GM23338 (cell line): ENCODE measurements at regions not wholly inside any gene's neighbourhood (a gene's known extent, or its start where the extent isn't known, plus 50 kb on each side); places are given as distances from the start of the nearest gene placed in this dataset.

Source experiments
- ATAC-seq: fragments of 200-7000 bp; cut with Tn5 transposase; 3 replicates; pipeline ENCODE4 v1.9.1; 2020
- DNase-seq: peaks from one replicate; pipeline ENCODE4 v3.0.0-alpha.2; 2015; ENCODE audit warnings: low spot score
- H2AFZ ChIP-seq: fragments of 200-600 bp; sonication (generic); 2 replicates; pipeline ENCODE4 v1.8.0; 2016; ENCODE audit warnings: antibody characterized with exemption, mild to moderate bottlenecking, moderate library complexity
- H3F3A ChIP-seq: fragments of 200-600 bp; sonication (generic); replicated peaks from 2 replicates; pipeline ENCODE4 v1.8.0; 2017; ENCODE audit warnings: antibody characterized with exemption, mixed run types, low read depth
- H3K27ac ChIP-seq: fragments of 200-600 bp; sonication (generic); 2 replicates; pipeline ENCODE4 v1.6.1; 2016; ENCODE audit warnings: low read depth
- H3K27me3 ChIP-seq: fragments of 200-600 bp; sonication (generic); 2 replicates; pipeline ENCODE4 v1.8.0; 2016; ENCODE audit warnings: mild to moderate bottlenecking, mixed run types, moderate library complexity; ENCODE audit not compliant: insufficient read depth
- H3K36me3 ChIP-seq: fragments of 200-600 bp; sonication (generic); 2 replicates; pipeline ENCODE4 v1.8.0; 2016; ENCODE audit warnings: mild to moderate bottlenecking; ENCODE audit not compliant: insufficient read depth
- H3K4me1 ChIP-seq: fragments of 200-600 bp; sonication (generic); 2 replicates; pipeline ENCODE4 v1.8.0; 2016; ENCODE audit warnings: mild to moderate bottlenecking, moderate library complexity; ENCODE audit not compliant: insufficient read depth
- H3K4me2 ChIP-seq: fragments of 200-600 bp; sonication (generic); 2 replicates; pipeline ENCODE4 v1.7.1; 2017; ENCODE audit warnings: mixed run types
- H3K4me3 ChIP-seq: fragments of 200-600 bp; sonication (generic); 2 replicates; pipeline ENCODE4 v1.6.1; 2016; ENCODE audit warnings: mixed run types
- H3K79me2 ChIP-seq: fragments of 200-600 bp; sonication (generic); replicated peaks from 2 replicates; pipeline ENCODE4 v1.8.0; 2017; ENCODE audit warnings: mild to moderate bottlenecking; ENCODE audit not compliant: insufficient read depth
- H3K9me2 ChIP-seq: fragments of 200-600 bp; sonication (generic); 2 replicates; pipeline ENCODE4 v1.8.0; 2017; ENCODE audit not compliant: insufficient read depth
- H4K20me1 ChIP-seq: fragments of 200-600 bp; sonication (generic); replicated peaks from 2 replicates; pipeline ENCODE4 v1.8.0; 2017; ENCODE audit warnings: mild to moderate bottlenecking; ENCODE audit not compliant: insufficient read depth
- H3K27ac Mint-ChIP-seq: 2 replicates; pipeline ENCODE4 v1.8.0; 2020; ENCODE audit warnings: inconsistent platforms, mild to moderate bottlenecking, moderate library complexity, mixed read lengths
- H3K27me3 Mint-ChIP-seq: 3 replicates; pipeline ENCODE4 v1.8.0; 2022; ENCODE audit warnings: low read depth, mild to moderate bottlenecking, moderate library complexity, mixed read lengths, inconsistent platforms; ENCODE audit not compliant: insufficient read depth, poor library complexity
- H3K36me3 Mint-ChIP-seq: 3 replicates; pipeline ENCODE4 v1.8.0; 2021; ENCODE audit warnings: low read depth, mild to moderate bottlenecking, inconsistent platforms, moderate library complexity, mixed read lengths
- H3K4me1 Mint-ChIP-seq: 3 replicates; pipeline ENCODE4 v1.8.0; 2020; ENCODE audit warnings: mild to moderate bottlenecking, inconsistent platforms, mixed read lengths
- H3K4me3 Mint-ChIP-seq: 3 replicates; pipeline ENCODE4 v1.8.0; 2021; ENCODE audit warnings: moderate library complexity, mild to moderate bottlenecking, inconsistent platforms, mixed read lengths
- H3K9me3 Mint-ChIP-seq: 3 replicates; pipeline ENCODE4 v1.8.0; 2020; ENCODE audit warnings: moderate library complexity, mild to moderate bottlenecking, inconsistent platforms, mixed read lengths
- CREB1 ChIP-seq: fragments of 250-450 bp; sonication (Bioruptor Pico); IDR thresholded peaks from 2 replicates; pipeline ENCODE4 v1.5.0; 2020; ENCODE audit warnings: low read depth, mild to moderate bottlenecking, moderate library complexity
- EZH2 ChIP-seq: fragments of 200-600 bp; sonication (generic); IDR thresholded peaks from one replicate; pipeline ENCODE4 v1.8.0; 2017; ENCODE audit warnings: antibody characterized with exemption, mild to moderate bottlenecking, low read depth; ENCODE audit not compliant: unreplicated experiment
- EZH2phosphoT487 ChIP-seq: fragments of 200-600 bp; sonication (generic); IDR thresholded peaks from one replicate; pipeline ENCODE4 v1.8.1; 2018; ENCODE audit warnings: antibody characterized with exemption; ENCODE audit not compliant: unreplicated experiment
- JUNB ChIP-seq: IDR thresholded peaks from one replicate; pipeline ENCODE4 v1.6.1; 2016; ENCODE audit warnings: antibody characterized with exemption; ENCODE audit not compliant: unreplicated experiment
- NANOG ChIP-seq: IDR thresholded peaks from 2 replicates; pipeline ENCODE4 v1.6.1; 2016; ENCODE audit warnings: antibody characterized with exemption, borderline replicate concordance
- POLR2AphosphoS5 ChIP-seq: IDR thresholded peaks from 2 replicates; pipeline ENCODE4 v1.6.1; 2016; ENCODE audit warnings: antibody characterized with exemption, low read depth
- STAT1 ChIP-seq: IDR thresholded peaks from one replicate; pipeline ENCODE4 v1.6.1; 2016; ENCODE audit warnings: antibody characterized with exemption; ENCODE audit not compliant: unreplicated experiment
- ZNF114 ChIP-seq: fragments of 250-450 bp; sonication (Bioruptor Pico); IDR thresholded peaks from 2 replicates; pipeline ENCODE4 v1.5.0; 2020; ENCODE audit warnings: mild to moderate bottlenecking, moderate library complexity
- ZNF331 ChIP-seq: fragments of 250-450 bp; sonication (Bioruptor Pico); IDR thresholded peaks from 2 replicates; pipeline ENCODE4 v1.5.0; 2020; ENCODE audit warnings: low read depth, mild to moderate bottlenecking, moderate library complexity
- TF ChIP-seq, protein P1 (sequence below): IDR thresholded peaks from 2 replicates; pipeline ENCODE4 v1.6.1; 2016; ENCODE audit warnings: antibody characterized with exemption
- TF ChIP-seq, protein P2 (sequence below), 2 experiments: fragments of 200-600 bp in 1 of 2; sonication (generic) in 1 of 2; conservative IDR thresholded peaks; 2 replicates each; pipeline versions ENCODE4 v1.5.1 to v1.6.1; 2016 to 2017; ENCODE audit warnings: antibody characterized with exemption in 2 of 2, low read depth in 2 of 2, mild to moderate bottlenecking in 2 of 2, moderate library complexity in 1 of 2
- TF ChIP-seq, protein P3 (sequence below): fragments of 250-450 bp; sonication (Bioruptor Pico); IDR thresholded peaks from 2 replicates; pipeline ENCODE4 v1.5.0; 2020; ENCODE audit warnings: mild to moderate bottlenecking, moderate library complexity
- TF ChIP-seq, protein P4 (sequence below): IDR thresholded peaks from one replicate; pipeline ENCODE4 v1.6.1; 2018; ENCODE audit warnings: antibody characterized with exemption; ENCODE audit not compliant: unreplicated experiment

DNA sequence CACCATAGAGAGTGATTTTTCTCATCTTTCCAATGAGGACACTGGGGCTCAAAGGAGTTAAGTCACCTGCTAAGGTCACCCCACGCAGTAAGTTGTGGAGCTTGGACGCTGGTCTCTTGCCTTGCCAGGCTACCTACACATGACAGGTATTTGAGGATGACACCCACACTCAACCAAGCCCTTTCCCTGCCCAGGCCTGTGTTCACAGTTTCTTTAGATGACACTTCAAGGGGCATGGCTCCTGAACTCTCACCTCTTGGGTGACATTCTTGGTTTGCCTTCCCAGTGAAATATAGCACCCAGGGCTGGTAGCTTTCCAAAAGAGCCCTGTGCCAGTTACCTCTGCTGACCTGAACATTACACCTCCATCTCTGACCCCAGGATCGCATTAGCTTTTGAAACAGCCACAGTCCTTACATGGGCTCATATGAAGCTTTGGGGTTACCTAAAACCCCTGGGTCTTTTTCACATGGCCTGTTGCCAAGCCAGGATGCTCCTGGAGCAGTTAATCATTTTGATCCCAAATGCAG is 148.0 kb downstream of the RPLP1 start:
- TF ChIP-seq EZH2phosphoT487 (no peak), CREB1 (CRISPR knock-in tag) (no peak), POLR2AphosphoS5 (no peak), EZH2 (no peak), NANOG (no peak), STAT1 (no peak), JUNB (no peak), ZNF331 (CRISPR knock-in tag) (no peak), ZNF114 (no peak)
- TF ChIP-seq, protein P1, sequence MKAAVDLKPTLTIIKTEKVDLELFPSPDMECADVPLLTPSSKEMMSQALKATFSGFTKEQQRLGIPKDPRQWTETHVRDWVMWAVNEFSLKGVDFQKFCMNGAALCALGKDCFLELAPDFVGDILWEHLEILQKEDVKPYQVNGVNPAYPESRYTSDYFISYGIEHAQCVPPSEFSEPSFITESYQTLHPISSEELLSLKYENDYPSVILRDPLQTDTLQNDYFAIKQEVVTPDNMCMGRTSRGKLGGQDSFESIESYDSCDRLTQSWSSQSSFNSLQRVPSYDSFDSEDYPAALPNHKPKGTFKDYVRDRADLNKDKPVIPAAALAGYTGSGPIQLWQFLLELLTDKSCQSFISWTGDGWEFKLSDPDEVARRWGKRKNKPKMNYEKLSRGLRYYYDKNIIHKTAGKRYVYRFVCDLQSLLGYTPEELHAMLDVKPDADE, result no peak
- TF ChIP-seq, protein P2, sequence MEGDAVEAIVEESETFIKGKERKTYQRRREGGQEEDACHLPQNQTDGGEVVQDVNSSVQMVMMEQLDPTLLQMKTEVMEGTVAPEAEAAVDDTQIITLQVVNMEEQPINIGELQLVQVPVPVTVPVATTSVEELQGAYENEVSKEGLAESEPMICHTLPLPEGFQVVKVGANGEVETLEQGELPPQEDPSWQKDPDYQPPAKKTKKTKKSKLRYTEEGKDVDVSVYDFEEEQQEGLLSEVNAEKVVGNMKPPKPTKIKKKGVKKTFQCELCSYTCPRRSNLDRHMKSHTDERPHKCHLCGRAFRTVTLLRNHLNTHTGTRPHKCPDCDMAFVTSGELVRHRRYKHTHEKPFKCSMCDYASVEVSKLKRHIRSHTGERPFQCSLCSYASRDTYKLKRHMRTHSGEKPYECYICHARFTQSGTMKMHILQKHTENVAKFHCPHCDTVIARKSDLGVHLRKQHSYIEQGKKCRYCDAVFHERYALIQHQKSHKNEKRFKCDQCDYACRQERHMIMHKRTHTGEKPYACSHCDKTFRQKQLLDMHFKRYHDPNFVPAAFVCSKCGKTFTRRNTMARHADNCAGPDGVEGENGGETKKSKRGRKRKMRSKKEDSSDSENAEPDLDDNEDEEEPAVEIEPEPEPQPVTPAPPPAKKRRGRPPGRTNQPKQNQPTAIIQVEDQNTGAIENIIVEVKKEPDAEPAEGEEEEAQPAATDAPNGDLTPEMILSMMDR (conservative IDR thresholded peaks at IDR 0.05; ENCODE audit: low read depth in 2 of 2), result no peak
- TF ChIP-seq, protein P3, sequence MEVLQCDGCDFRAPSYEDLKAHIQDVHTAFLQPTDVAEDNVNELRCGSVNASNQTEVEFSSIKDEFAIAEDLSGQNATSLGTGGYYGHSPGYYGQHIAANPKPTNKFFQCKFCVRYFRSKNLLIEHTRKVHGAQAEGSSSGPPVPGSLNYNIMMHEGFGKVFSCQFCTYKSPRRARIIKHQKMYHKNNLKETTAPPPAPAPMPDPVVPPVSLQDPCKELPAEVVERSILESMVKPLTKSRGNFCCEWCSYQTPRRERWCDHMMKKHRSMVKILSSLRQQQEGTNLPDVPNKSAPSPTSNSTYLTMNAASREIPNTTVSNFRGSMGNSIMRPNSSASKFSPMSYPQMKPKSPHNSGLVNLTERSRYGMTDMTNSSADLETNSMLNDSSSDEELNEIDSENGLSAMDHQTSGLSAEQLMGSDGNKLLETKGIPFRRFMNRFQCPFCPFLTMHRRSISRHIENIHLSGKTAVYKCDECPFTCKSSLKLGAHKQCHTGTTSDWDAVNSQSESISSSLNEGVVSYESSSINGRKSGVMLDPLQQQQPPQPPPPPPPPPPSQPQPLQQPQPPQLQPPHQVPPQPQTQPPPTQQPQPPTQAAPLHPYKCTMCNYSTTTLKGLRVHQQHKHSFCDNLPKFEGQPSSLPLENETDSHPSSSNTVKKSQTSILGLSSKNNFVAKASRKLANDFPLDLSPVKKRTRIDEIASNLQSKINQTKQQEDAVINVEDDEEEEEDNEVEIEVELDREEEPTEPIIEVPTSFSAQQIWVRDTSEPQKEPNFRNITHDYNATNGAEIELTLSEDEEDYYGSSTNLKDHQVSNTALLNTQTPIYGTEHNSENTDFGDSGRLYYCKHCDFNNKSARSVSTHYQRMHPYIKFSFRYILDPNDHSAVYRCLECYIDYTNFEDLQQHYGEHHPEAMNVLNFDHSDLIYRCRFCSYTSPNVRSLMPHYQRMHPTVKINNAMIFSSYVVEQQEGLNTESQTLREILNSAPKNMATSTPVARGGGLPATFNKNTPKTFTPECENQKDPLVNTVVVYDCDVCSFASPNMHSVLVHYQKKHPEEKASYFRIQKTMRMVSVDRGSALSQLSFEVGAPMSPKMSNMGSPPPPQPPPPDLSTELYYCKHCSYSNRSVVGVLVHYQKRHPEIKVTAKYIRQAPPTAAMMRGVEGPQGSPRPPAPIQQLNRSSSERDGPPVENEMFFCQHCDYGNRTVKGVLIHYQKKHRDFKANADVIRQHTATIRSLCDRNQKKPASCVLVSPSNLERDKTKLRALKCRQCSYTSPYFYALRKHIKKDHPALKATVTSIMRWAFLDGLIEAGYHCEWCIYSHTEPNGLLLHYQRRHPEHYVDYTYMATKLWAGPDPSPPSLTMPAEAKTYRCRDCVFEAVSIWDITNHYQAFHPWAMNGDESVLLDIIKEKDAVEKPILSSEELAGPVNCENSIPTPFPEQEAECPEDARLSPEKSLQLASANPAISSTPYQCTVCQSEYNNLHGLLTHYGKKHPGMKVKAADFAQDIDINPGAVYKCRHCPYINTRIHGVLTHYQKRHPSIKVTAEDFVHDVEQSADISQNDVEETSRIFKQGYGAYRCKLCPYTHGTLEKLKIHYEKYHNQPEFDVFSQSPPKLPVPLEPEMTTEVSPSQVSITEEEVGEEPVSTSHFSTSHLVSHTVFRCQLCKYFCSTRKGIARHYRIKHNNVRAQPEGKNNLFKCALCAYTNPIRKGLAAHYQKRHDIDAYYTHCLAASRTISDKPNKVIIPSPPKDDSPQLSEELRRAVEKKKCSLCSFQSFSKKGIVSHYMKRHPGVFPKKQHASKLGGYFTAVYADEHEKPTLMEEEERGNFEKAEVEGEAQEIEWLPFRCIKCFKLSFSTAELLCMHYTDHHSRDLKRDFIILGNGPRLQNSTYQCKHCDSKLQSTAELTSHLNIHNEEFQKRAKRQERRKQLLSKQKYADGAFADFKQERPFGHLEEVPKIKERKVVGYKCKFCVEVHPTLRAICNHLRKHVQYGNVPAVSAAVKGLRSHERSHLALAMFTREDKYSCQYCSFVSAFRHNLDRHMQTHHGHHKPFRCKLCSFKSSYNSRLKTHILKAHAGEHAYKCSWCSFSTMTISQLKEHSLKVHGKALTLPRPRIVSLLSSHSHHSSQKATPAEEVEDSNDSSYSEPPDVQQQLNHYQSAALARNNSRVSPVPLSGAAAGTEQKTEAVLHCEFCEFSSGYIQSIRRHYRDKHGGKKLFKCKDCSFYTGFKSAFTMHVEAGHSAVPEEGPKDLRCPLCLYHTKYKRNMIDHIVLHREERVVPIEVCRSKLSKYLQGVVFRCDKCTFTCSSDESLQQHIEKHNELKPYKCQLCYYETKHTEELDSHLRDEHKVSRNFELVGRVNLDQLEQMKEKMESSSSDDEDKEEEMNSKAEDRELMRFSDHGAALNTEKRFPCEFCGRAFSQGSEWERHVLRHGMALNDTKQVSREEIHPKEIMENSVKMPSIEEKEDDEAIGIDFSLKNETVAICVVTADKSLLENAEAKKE, result no peak
- TF ChIP-seq, protein P4, sequence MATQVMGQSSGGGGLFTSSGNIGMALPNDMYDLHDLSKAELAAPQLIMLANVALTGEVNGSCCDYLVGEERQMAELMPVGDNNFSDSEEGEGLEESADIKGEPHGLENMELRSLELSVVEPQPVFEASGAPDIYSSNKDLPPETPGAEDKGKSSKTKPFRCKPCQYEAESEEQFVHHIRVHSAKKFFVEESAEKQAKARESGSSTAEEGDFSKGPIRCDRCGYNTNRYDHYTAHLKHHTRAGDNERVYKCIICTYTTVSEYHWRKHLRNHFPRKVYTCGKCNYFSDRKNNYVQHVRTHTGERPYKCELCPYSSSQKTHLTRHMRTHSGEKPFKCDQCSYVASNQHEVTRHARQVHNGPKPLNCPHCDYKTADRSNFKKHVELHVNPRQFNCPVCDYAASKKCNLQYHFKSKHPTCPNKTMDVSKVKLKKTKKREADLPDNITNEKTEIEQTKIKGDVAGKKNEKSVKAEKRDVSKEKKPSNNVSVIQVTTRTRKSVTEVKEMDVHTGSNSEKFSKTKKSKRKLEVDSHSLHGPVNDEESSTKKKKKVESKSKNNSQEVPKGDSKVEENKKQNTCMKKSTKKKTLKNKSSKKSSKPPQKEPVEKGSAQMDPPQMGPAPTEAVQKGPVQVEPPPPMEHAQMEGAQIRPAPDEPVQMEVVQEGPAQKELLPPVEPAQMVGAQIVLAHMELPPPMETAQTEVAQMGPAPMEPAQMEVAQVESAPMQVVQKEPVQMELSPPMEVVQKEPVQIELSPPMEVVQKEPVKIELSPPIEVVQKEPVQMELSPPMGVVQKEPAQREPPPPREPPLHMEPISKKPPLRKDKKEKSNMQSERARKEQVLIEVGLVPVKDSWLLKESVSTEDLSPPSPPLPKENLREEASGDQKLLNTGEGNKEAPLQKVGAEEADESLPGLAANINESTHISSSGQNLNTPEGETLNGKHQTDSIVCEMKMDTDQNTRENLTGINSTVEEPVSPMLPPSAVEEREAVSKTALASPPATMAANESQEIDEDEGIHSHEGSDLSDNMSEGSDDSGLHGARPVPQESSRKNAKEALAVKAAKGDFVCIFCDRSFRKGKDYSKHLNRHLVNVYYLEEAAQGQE, result no peak
- Mint-ChIP-seq H3K4me3 (no peak overlapping the region), H3K27ac (no peak overlapping the region), H3K9me3 (no peaks in the 10 kb centered on the region; the same call in 2 of the 3 replicates), H3K27me3 (peaks cover 1% of the 10 kb centered on the region), H3K4me1 (peaks cover 8% of the 10 kb centered on the region; the same call in 2 of the 3 replicates), H3K36me3 (no peaks in the 10 kb centered on the region)
- H3K4me3 ChIP-seq, result no peak overlapping the region
- no peak overlapping the region for H3K4me2 ChIP-seq
- DNase-seq (no peak), ATAC-seq (no peak)
- no peak overlapping the region for H2AFZ ChIP-seq
- H3K79me2 ChIP-seq, result no peaks in the 10 kb centered on the region
- no peaks in the 10 kb centered on the region for H3K36me3 ChIP-seq
- no peak overlapping the region for H3K27ac ChIP-seq
- H3K4me1 ChIP-seq, result no peaks in the 10 kb centered on the region
- H4K20me1 ChIP-seq, result no peaks in the 10 kb centered on the region
- H3K9me2 ChIP-seq, result peaks cover 6% of the 10 kb centered on the region; the same call in 1 of the 2 replicates
- no peaks in the 10 kb centered on the region for H3K27me3 ChIP-seq
- H3F3A ChIP-seq, result no peaks in the 10 kb centered on the region
